Mammary epithelial cell (primary cell): ENCODE measurements at regions not wholly inside any gene's neighbourhood (a gene's known extent, or its start where the extent isn't known, plus 50 kb on each side); places are given as distances from the start of the nearest gene placed in this dataset.

ENCODE experiments used
- CTCF ChIP-seq, 2 donors: IDR thresholded peaks in 1 of 2; conservative IDR thresholded peaks in 1 of 2; 2 replicates each; pipeline ENCODE4 v1.5.1; 2011 to 2012; ENCODE audit warnings: inconsistent platforms in 2 of 2, low read length in 2 of 2, mild to moderate bottlenecking in 2 of 2, control low read depth in 1 of 2, low read depth in 1 of 2; ENCODE audit not compliant: insufficient read depth in 1 of 2; ENCODE audit errors: extremely low read depth in 1 of 2
- EZH2 ChIP-seq: IDR thresholded peaks from 2 replicates; pipeline ENCODE4 v1.6.1; 2012; ENCODE audit warnings: low read length, inconsistent platforms, borderline replicate concordance

GRCh38 chr4:86502081-86502480 is 92.0 kb upstream of the PTPN13 start:
- TF ChIP-seq CTCF (conservative IDR thresholded peaks at IDR 0.05 in 1 of 2, IDR thresholded peaks at IDR 0.05 in 1 of 2; ENCODE audit: extremely low read depth in 1 of 2, insufficient read depth in 1 of 2, low read depth in 1 of 2, low read length in 2 of 2): no peak
- TF ChIP-seq EZH2: no peak
